Dermis microvascular lymphatic vessel endothelial cell (primary cell): ENCODE measurements at regions not wholly inside any gene's neighbourhood (a gene's known extent, or its start where the extent isn't known, plus 50 kb on each side); places are given as distances from the start of the nearest gene placed in this dataset.

Experiments used
- DNase-seq, 2 donors: peaks; one replicate each; pipeline versions ENCODE4 v3.0.0 to v3.0.0-alpha.2; 2010; ENCODE audit warnings: low read depth in 2 of 2

GRCh38 chr2:105625632-105626031 lies 119.1 kb upstream of the NCK2 start:
- no peak for DNase-seq

GRCh38 chr2:105621038-105621437 lies 123.7 kb upstream of the NCK2 start:
- no peak for DNase-seq

GRCh38 chr2:105618351-105618659 lies 126.4 kb upstream of the NCK2 start:
- no peak for DNase-seq

GRCh38 chr2:105617631-105618350 lies 126.9 kb upstream of the NCK2 start:
- no peak for DNase-seq

- no peak for DNase-seq
These were observed 129.4 kb upstream of the NCK2 start for GRCh38 chr2:105615305-105615704.

- DNase-seq, result no peak
These were observed 132.8 kb upstream of the NCK2 start for GRCh38 chr2:105611811-105612424.

- DNase-seq, result no peak
These were observed 133.4 kb upstream of the NCK2 start for GRCh38 chr2:105611333-105611637.

GRCh38 chr2:105610576-105611332 lies 134.0 kb upstream of the NCK2 start:
- no peak for DNase-seq

- DNase-seq, result no peak
These were observed 134.8 kb upstream of the NCK2 start for GRCh38 chr2:105609746-105610402.

GRCh38 chr2:105607920-105608504 lies 136.7 kb upstream of the NCK2 start:
- no peak for DNase-seq

- DNase-seq, result no peak
These were observed 138.6 kb upstream of the NCK2 start for GRCh38 chr2:105606081-105606480.

- no peak for DNase-seq
These were observed 139.8 kb upstream of the NCK2 start for GRCh38 chr2:105604938-105605337.

- DNase-seq, result no peak
These were observed 143.5 kb upstream of the NCK2 start for GRCh38 chr2:105600949-105601794.

- DNase-seq, result no peak
These were observed 144.1 kb upstream of the NCK2 start for GRCh38 chr2:105600602-105600948.

GRCh38 chr2:105600037-105600442 lies 144.7 kb upstream of the NCK2 start:
- DNase-seq, result no peak

GRCh38 chr2:105598829-105599698 lies 145.6 kb upstream of the NCK2 start:
- no peak for DNase-seq

- DNase-seq, result no peak
These were observed 146.6 kb upstream of the NCK2 start for GRCh38 chr2:105597806-105598803.

GRCh38 chr2:105597011-105597805 lies 147.5 kb upstream of the NCK2 start:
- DNase-seq, result no peak
